SU-DHL-6 (cell line): ENCODE measurements at regions not wholly inside any gene's neighbourhood (a gene's known extent, or its start where the extent isn't known, plus 50 kb on each side); places are given as distances from the start of the nearest gene placed in this dataset.

Experiments
- H2AFZ ChIP-seq: fragments of 200-600 bp; sonication (generic); 2 replicates; pipeline ENCODE4 v1.6.1; 2014; ENCODE audit warnings: low read depth, mild to moderate bottlenecking, moderate library complexity, mixed read lengths, antibody characterized with exemption, low read length; ENCODE audit not compliant: severe bottlenecking
- H3F3A ChIP-seq: fragments of 200-600 bp; shearing (Covaris generic); 2 replicates; pipeline ENCODE4 v1.6.0; 2016; ENCODE audit warnings: antibody characterized with exemption, mild to moderate bottlenecking; ENCODE audit not compliant: insufficient read depth
- H3K27ac ChIP-seq: fragments of 200-600 bp; sonication (generic); 2 replicates; pipeline ENCODE4 v1.5.1; 2016; ENCODE audit warnings: low read depth, mild to moderate bottlenecking, low read length, moderate library complexity, mixed read lengths
- H3K27me3 ChIP-seq: fragments of 200-600 bp; sonication (generic), shearing (Covaris generic); 2 replicates; pipeline ENCODE4 v1.6.0; 2014; ENCODE audit warnings: mild to moderate bottlenecking, low read length
- H3K36me3 ChIP-seq: fragments of 200-600 bp; sonication (generic); 2 replicates; pipeline ENCODE4 v1.6.1; 2014; ENCODE audit warnings: mild to moderate bottlenecking, low read length, mixed read lengths
- H3K4me2 ChIP-seq: fragments of 300-600, 200-600 bp; shearing (Covaris generic), sonication (generic); 2 replicates; pipeline ENCODE4 v1.6.0; 2014; ENCODE audit warnings: low read length, low read depth, mild to moderate bottlenecking; ENCODE audit not compliant: poor library complexity, severe bottlenecking
- H3K4me3 ChIP-seq: fragments of 200-600 bp; sonication (generic); 2 replicates; pipeline ENCODE4 v1.5.1; 2014; ENCODE audit warnings: antibody characterized with exemption, low read length, mild to moderate bottlenecking, mixed read lengths; ENCODE audit not compliant: insufficient read depth, poor library complexity, severe bottlenecking
- H3K79me2 ChIP-seq: fragments of 200-600 bp; sonication (generic); 2 replicates; pipeline ENCODE4 v1.6.1; 2014; ENCODE audit warnings: mild to moderate bottlenecking, low read length, moderate library complexity; ENCODE audit not compliant: insufficient read depth
- H3K9ac ChIP-seq: fragments of 200-600 bp; sonication (generic); 2 replicates; pipeline ENCODE4 v1.7.0; 2014; ENCODE audit warnings: mild to moderate bottlenecking, low read length
- H3K9me2 ChIP-seq: fragments of 200-600 bp; sonication (generic); replicated peaks from 2 replicates; pipeline ENCODE4 v1.6.1; 2014; ENCODE audit warnings: low read length; ENCODE audit not compliant: insufficient read depth
- H3K9me3 ChIP-seq: fragments of 200-600 bp; sonication (generic); 2 replicates; pipeline ENCODE4 v1.6.1; 2014; ENCODE audit warnings: low read length, mixed read lengths; ENCODE audit not compliant: insufficient read depth
- H4K20me1 ChIP-seq: fragments of 200-600 bp; sonication (generic); 2 replicates; pipeline ENCODE4 v1.6.1; 2014; ENCODE audit warnings: low read depth, mild to moderate bottlenecking, antibody characterized with exemption, low read length, moderate library complexity, mixed read lengths
- EZH2phosphoT487 ChIP-seq: fragments of 200-600 bp; sonication (generic), shearing (Covaris generic); conservative IDR thresholded peaks from 2 replicates; pipeline ENCODE4 v1.6.1; 2018; ENCODE audit warnings: mild to moderate bottlenecking, antibody characterized with exemption, low read length, moderate library complexity, mixed read lengths
- TF ChIP-seq, protein P1 (sequence below): fragments of 200-600 bp; sonication (generic); IDR thresholded peaks from one replicate; pipeline ENCODE4 v1.5.1; 2017; ENCODE audit warnings: antibody characterized with exemption, mild to moderate bottlenecking, low read length, moderate library complexity; ENCODE audit not compliant: insufficient read depth, poor library complexity, severe bottlenecking

DNA sequence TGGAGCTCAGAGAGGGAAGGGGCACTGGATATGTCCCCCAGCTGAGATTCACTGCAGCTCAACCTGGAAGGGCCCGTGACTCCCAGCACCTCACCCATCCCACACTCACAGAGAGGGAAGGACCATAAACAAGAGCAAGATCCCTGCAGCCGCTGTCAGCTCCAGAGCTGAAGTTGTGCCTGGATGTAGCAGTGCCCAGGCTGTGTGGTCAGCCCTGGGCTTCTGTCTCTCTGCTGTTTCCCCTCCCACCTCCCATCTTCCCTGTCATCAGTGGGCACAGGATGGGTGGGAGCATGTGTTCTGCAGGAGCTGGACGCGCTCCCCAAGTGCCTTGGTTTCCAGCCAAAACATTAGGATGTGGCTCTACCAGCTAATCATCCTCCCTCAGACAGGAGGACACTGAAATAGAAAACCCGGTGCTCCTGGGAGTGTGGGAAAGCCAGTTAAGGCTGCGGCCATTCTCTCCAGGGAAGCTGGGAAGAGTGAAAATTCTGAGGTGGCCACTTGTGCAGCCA is 282.7 kb downstream of the NPHP4 start:
- Histone ChIP-seq H3K36me3 (no peaks in the 10 kb centered on the region), H3K4me2 (no peak overlapping the region), H3K9me2 (no peaks in the 10 kb centered on the region), H3K9ac (no peak overlapping the region), H3K4me3 (no peak overlapping the region), H3F3A (no peaks in the 10 kb centered on the region), H3K9me3 (no peaks in the 10 kb centered on the region), H4K20me1 (no peaks in the 10 kb centered on the region), H3K79me2 (no peaks in the 10 kb centered on the region), H3K27me3 (no peaks in the 10 kb centered on the region), H2AFZ (no peak overlapping the region), H3K27ac (no peak overlapping the region)
- TF ChIP-seq EZH2phosphoT487, result no peak
- TF ChIP-seq, protein P1, sequence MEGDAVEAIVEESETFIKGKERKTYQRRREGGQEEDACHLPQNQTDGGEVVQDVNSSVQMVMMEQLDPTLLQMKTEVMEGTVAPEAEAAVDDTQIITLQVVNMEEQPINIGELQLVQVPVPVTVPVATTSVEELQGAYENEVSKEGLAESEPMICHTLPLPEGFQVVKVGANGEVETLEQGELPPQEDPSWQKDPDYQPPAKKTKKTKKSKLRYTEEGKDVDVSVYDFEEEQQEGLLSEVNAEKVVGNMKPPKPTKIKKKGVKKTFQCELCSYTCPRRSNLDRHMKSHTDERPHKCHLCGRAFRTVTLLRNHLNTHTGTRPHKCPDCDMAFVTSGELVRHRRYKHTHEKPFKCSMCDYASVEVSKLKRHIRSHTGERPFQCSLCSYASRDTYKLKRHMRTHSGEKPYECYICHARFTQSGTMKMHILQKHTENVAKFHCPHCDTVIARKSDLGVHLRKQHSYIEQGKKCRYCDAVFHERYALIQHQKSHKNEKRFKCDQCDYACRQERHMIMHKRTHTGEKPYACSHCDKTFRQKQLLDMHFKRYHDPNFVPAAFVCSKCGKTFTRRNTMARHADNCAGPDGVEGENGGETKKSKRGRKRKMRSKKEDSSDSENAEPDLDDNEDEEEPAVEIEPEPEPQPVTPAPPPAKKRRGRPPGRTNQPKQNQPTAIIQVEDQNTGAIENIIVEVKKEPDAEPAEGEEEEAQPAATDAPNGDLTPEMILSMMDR, result no peak

DNA sequence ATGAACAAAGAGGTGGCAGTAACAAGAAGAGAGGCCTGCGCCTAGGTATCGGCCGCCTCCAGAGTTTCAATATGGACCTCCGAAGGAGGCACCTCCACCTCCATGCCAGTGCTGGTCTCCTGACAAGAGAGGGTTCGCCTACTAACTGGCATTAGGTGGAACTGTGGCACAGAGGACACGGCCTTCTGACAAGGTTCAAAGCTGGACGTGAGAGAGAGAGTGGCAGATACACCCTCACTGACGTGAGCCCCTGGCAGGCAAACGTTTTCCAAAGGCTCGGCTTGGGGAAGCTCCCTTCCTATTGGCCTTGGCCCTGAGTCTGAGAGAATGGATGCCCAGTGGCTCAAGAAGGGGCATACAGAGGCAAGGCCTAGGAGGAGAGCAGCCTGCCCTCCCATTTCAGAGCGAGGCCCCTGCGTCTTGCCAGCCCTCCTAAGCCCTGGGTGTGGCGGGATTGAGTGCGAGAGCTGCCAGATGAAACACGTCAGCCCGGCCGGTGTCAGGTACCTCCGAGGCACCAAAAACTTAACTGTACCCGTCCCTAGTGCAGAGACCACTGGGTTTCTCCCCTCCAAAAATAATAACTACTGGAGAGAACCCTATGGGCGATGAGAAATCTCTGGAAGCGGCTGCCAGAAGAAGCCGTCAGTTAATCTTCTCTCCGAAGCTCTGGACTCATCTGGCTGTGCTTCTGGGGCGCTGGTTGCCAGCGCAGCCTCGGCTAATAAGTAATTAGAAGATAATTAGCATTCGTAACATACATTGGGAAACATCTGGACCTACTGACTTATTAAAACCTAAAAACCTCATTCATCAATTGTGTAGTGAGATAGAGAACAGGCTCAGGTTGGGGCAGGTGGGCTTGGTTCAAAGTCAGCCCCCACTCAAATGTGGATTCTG is 283.6 kb downstream of the NPHP4 start:
- Histone ChIP-seq H2AFZ (no peak overlapping the region), H3K9me2 (no peaks in the 10 kb centered on the region), H3K4me3 (no peak overlapping the region), H3K9me3 (no peaks in the 10 kb centered on the region), H3K36me3 (no peaks in the 10 kb centered on the region), H3K27ac (no peak overlapping the region), H3K27me3 (no peaks in the 10 kb centered on the region), H3F3A (no peaks in the 10 kb centered on the region), H3K4me2 (no peak overlapping the region), H3K79me2 (no peaks in the 10 kb centered on the region), H3K9ac (no peak overlapping the region), H4K20me1 (no peaks in the 10 kb centered on the region)
- TF ChIP-seq, protein P1, result no peak
- TF ChIP-seq EZH2phosphoT487, result no peak

DNA sequence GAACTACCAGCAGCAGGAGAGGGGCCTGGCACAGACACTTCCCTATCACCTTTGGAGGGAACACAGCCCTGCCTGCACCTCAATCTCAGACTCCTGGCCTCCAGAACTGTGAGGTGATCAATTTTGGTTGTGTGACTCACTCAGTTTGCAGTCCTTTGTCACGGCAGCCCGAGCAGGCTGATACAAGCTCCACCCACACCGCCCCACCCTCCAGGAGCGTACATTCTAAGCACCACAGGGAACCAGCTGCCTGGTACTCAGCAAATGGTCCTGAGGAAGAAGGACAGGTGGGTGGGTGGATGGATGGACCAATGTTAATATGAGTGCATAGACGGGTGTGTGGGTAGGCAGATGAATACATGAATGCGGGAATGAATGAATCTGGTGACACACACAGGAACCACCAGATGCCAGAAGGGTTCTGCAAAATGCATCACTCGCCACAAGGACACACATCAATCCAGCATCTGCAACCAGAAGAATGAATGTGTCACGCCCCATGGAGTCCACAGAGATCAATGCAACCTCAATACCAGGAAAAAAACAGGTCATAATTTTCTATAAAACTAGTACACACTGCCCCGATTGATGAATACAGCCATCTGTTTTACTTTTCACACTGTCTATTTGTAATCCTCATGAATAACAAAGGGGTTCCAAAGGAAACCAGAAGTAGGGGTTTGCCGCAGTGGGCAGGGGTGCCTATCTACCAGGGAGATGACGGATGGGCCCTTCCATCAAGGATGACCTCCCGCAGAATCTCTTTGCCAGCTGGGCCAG is 284.5 kb downstream of the NPHP4 start:
- no peaks in the 10 kb centered on the region for H4K20me1 ChIP-seq
- no peak overlapping the region for H3K4me2 ChIP-seq
- no peaks in the 10 kb centered on the region for H3K27me3 ChIP-seq
- no peaks in the 10 kb centered on the region for H3F3A ChIP-seq
- no peaks in the 10 kb centered on the region for H3K9me3 ChIP-seq
- H3K27ac ChIP-seq, result no peak overlapping the region
- no peak overlapping the region for H3K9ac ChIP-seq
- TF ChIP-seq, protein P1, result no peak
- TF ChIP-seq EZH2phosphoT487, result no peak
- no peak overlapping the region for H2AFZ ChIP-seq
- no peak overlapping the region for H3K4me3 ChIP-seq
- H3K79me2 ChIP-seq, result no peaks in the 10 kb centered on the region
- H3K9me2 ChIP-seq, result no peaks in the 10 kb centered on the region
- no peaks in the 10 kb centered on the region for H3K36me3 ChIP-seq
